SK-N-SH treated with all-trans-retinoic acid at 6 μM for 48 hours (cell line): ENCODE measurements at regions not wholly inside any gene's neighbourhood (a gene's known extent, or its start where the extent isn't known, plus 50 kb on each side); places are given as distances from the start of the nearest gene placed in this dataset.

Source experiments
- ATAC-seq: fragments of 200-7000 bp; cut with Tn5 transposase; 3 replicates; pipeline ENCODE4 v1.9.1; 2020; ENCODE audit warnings: mild to moderate bottlenecking, moderate library complexity
- ARNTL ChIP-seq: fragments of 450-650 bp; formaldehyde crosslinking; IDR thresholded peaks from 2 replicates; pipeline ENCODE4 v1.5.0; 2020; ENCODE audit warnings: low read depth, mild to moderate bottlenecking, moderate library complexity, borderline replicate concordance
- BACH2 ChIP-seq: fragments of 250-450 bp; sonication (Bioruptor Pico); IDR thresholded peaks from 2 replicates; pipeline ENCODE4 v1.9.0; 2021; ENCODE audit warnings: mild to moderate bottlenecking, borderline replicate concordance
- CSDC2 ChIP-seq: fragments of 250-450 bp; sonication (Bioruptor Pico); IDR thresholded peaks from 2 replicates; pipeline ENCODE4 v1.5.0; 2020; ENCODE audit warnings: mild to moderate bottlenecking, moderate library complexity
- CSRNP3 ChIP-seq: fragments of 250-450 bp; sonication (Bioruptor Pico); IDR thresholded peaks from 2 replicates; pipeline ENCODE4 v1.5.1; 2021; ENCODE audit warnings: mild to moderate bottlenecking, moderate library complexity
- ESRRG ChIP-seq: fragments of 250-450 bp; sonication (Bioruptor Pico); IDR thresholded peaks from 2 replicates; pipeline ENCODE4 v1.6.1; 2021; ENCODE audit warnings: mild to moderate bottlenecking
- GLIS3 ChIP-seq: fragments of 250-450 bp; sonication (Bioruptor Pico); IDR thresholded peaks from 2 replicates; pipeline ENCODE4 v1.5.0; 2020; ENCODE audit warnings: mild to moderate bottlenecking, moderate library complexity
- ISL1 ChIP-seq: fragments of 250-450 bp; sonication (Bioruptor Pico); IDR thresholded peaks from 2 replicates; pipeline ENCODE4 v2.1.2; 2022; ENCODE audit warnings: mild to moderate bottlenecking, moderate library complexity
- OSR1 ChIP-seq: fragments of 250-450 bp; sonication (Bioruptor Pico); IDR thresholded peaks from 2 replicates; pipeline ENCODE4 v1.8.0; 2022; ENCODE audit warnings: moderate library complexity, mild to moderate bottlenecking, inconsistent platforms
- PATZ1 ChIP-seq: fragments of 250-450 bp; sonication (Bioruptor Pico); IDR thresholded peaks from 2 replicates; pipeline ENCODE4 v1.8.0; 2020; ENCODE audit warnings: mild to moderate bottlenecking, moderate library complexity, borderline replicate concordance
- POU6F1 ChIP-seq: fragments of 250-450 bp; sonication (Bioruptor Pico); IDR thresholded peaks from 2 replicates; pipeline ENCODE4 v1.8.0; 2021; ENCODE audit warnings: low read depth, mild to moderate bottlenecking, moderate library complexity, borderline replicate concordance
- PPARA ChIP-seq: fragments of 250-450 bp; sonication (Bioruptor Pico); IDR thresholded peaks from 2 replicates; pipeline ENCODE4 v1.5.0; 2020; ENCODE audit warnings: mild to moderate bottlenecking, borderline replicate concordance
- RARB ChIP-seq: fragments of 250-450 bp; sonication (Bioruptor Pico); IDR thresholded peaks from 2 replicates; pipeline ENCODE4 v1.8.0; 2021; ENCODE audit warnings: mild to moderate bottlenecking, moderate library complexity
- SNAI2 ChIP-seq: fragments of 250-450 bp; sonication (Bioruptor Pico); IDR thresholded peaks from 2 replicates; pipeline ENCODE4 v1.5.0; 2020; ENCODE audit warnings: mild to moderate bottlenecking, moderate library complexity
- TCF4 ChIP-seq: fragments of 250-450 bp; sonication (Bioruptor Pico); IDR thresholded peaks from 2 replicates; pipeline ENCODE4 v1.8.0; 2021; ENCODE audit warnings: mild to moderate bottlenecking, moderate library complexity, borderline replicate concordance
- TOX ChIP-seq: fragments of 250-450 bp; sonication (Bioruptor Pico); IDR thresholded peaks from 2 replicates; pipeline ENCODE4 v1.8.0; 2021; ENCODE audit warnings: mild to moderate bottlenecking, moderate library complexity, borderline replicate concordance
- TSHZ2 ChIP-seq: fragments of 250-450 bp; sonication (Bioruptor Pico); IDR thresholded peaks from 2 replicates; pipeline ENCODE4 v1.5.0; 2020; ENCODE audit warnings: mild to moderate bottlenecking, moderate library complexity
- ZC3H10 ChIP-seq: fragments of 250-450 bp; sonication (Bioruptor Pico); IDR thresholded peaks from 2 replicates; pipeline ENCODE4 v1.5.1; 2021; ENCODE audit warnings: mild to moderate bottlenecking, moderate library complexity
- ZFP3 ChIP-seq: fragments of 250-450 bp; sonication (Bioruptor Pico); IDR thresholded peaks from 2 replicates; pipeline ENCODE4 v1.5.0; 2020; ENCODE audit warnings: mild to moderate bottlenecking, moderate library complexity
- ZFP30 ChIP-seq: fragments of 450-650 bp; formaldehyde crosslinking; IDR thresholded peaks from 2 replicates; pipeline ENCODE4 v1.5.0; 2022; ENCODE audit warnings: mild to moderate bottlenecking, moderate library complexity
- ZNF565 ChIP-seq: fragments of 450-650 bp; formaldehyde crosslinking; conservative IDR thresholded peaks from 2 replicates; pipeline ENCODE4 v1.5.0; 2020; ENCODE audit warnings: low read depth, mild to moderate bottlenecking, moderate library complexity
- ZNF70 ChIP-seq: fragments of 450-650 bp; formaldehyde crosslinking; IDR thresholded peaks from 2 replicates; pipeline ENCODE4 v1.5.0; 2020; ENCODE audit warnings: mild to moderate bottlenecking, moderate library complexity
- ZNF8 ChIP-seq: fragments of 450-650 bp; formaldehyde crosslinking; IDR thresholded peaks from 2 replicates; pipeline ENCODE4 v1.5.0; 2020; ENCODE audit warnings: mild to moderate bottlenecking, moderate library complexity

GRCh38 chr10:83648201-83648600 lies 491.1 kb upstream of the GHITM start:
- no peak for TF ChIP-seq TSHZ2 (CRISPR knock-in tag)
- TF ChIP-seq ZNF70 (CRISPR knock-in tag) = no peak
- TF ChIP-seq ZNF8 (CRISPR knock-in tag) = no peak
- no peak for TF ChIP-seq ARNTL
- TF ChIP-seq ZNF565 (CRISPR knock-in tag) = no peak
- no peak for TF ChIP-seq OSR1 (CRISPR knock-in tag)
- no peak for TF ChIP-seq ZC3H10 (CRISPR knock-in tag)
- no peak for TF ChIP-seq TOX (CRISPR knock-in tag)
- no peak for TF ChIP-seq GLIS3
- no peak for TF ChIP-seq PPARA (CRISPR knock-in tag)
- no peak for TF ChIP-seq ZFP30 (CRISPR knock-in tag)
- no peak for TF ChIP-seq PATZ1
- TF ChIP-seq SNAI2 (CRISPR knock-in tag) = no peak
- no peak for TF ChIP-seq ZFP3 (CRISPR knock-in tag)

GRCh38 chr10:83649471-83649870 lies 489.8 kb upstream of the GHITM start:
- TF ChIP-seq BACH2 (CRISPR knock-in tag) = no peak
- no peak for TF ChIP-seq TSHZ2 (CRISPR knock-in tag)
- no peak for TF ChIP-seq POU6F1
- TF ChIP-seq TOX (CRISPR knock-in tag) = no peak
- no peak for TF ChIP-seq CSDC2
- no peak for TF ChIP-seq ZFP3 (CRISPR knock-in tag)
- no peak for TF ChIP-seq SNAI2 (CRISPR knock-in tag)
- no peak for TF ChIP-seq ISL1 (CRISPR knock-in tag)
- no peak for TF ChIP-seq CSRNP3
- TF ChIP-seq ZC3H10 (CRISPR knock-in tag) = no peak
- TF ChIP-seq ESRRG (CRISPR knock-in tag) = no peak
- TF ChIP-seq TCF4 (CRISPR knock-in tag) = no peak
- no peak for TF ChIP-seq GLIS3
- no peak for TF ChIP-seq ZNF70 (CRISPR knock-in tag)
- no peak for TF ChIP-seq RARB
- TF ChIP-seq ZNF565 (CRISPR knock-in tag) = no peak
- TF ChIP-seq PATZ1 = no peak
- TF ChIP-seq OSR1 (CRISPR knock-in tag) = no peak
- TF ChIP-seq, all 23 proteins: peak for 0
- ATAC-seq = no peak

More at GRCh38 chr10:83648201-83648600, 491.1 kb upstream of the GHITM start:
- ATAC-seq = no peak
